GM19238 (cell line): ENCODE measurements at regions not wholly inside any gene's neighbourhood (a gene's known extent, or its start where the extent isn't known, plus 50 kb on each side); places are given as distances from the start of the nearest gene placed in this dataset.

Experiments used
- DNase-seq: peaks from one replicate; pipeline ENCODE4 v3.0.0; 2011; ENCODE audit warnings: low spot score; ENCODE audit not compliant: insufficient read length

GRCh38 chr6:103979308-103979707 lies 880.4 kb downstream of the HACE1 start:
- DNase-seq: no peak

- DNase-seq: no peak
Measured at GRCh38 chr6:103937389-103937788, 922.3 kb downstream of the HACE1 start.

- DNase-seq: no peak
Measured at GRCh38 chr6:103925317-103925716, 934.4 kb downstream of the HACE1 start.

GRCh38 chr6:103910018-103910417 lies 949.7 kb downstream of the HACE1 start:
- DNase-seq: no peak

DNA sequence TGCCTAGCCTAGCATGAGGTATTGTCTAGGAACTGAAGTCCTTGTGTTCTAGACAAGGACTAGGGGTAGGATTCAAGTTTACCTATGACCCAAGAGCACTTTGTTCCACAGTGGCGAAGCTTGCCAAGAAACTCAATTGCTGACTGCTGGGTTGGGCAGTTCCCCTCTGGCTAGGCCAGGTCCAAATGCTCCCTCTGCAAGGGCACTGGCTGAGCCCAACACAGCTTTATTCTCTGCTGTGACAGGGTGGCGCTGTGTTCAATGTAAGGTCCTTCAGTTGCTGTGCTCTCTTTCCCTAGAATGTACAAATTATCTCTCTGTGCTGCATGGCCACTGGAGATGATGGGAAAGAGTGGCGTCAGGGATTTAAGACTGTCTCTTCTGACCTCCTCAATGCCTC lies 950.8 kb downstream of the HACE1 start:
- no peak for DNase-seq

DNA sequence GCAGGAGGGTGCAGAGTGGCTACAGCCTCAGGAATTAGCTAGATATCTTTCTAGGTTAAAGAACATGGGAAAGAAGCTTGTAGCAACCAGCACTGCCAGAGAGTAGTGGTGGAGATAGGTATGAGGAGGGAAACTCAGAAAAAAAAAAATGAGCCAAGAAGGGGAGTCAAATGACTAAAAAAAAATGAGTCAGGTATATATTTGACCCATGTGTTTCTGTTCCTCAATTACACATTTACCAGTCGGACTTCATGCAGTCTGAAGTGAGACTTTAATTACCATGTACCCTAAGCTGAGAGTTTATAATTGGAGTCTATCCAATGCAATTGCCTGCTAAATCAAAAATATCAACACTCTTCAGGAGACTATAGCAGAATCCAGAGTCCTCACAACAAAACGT lies 964.6 kb downstream of the HACE1 start:
- DNase-seq: no peak

DNA sequence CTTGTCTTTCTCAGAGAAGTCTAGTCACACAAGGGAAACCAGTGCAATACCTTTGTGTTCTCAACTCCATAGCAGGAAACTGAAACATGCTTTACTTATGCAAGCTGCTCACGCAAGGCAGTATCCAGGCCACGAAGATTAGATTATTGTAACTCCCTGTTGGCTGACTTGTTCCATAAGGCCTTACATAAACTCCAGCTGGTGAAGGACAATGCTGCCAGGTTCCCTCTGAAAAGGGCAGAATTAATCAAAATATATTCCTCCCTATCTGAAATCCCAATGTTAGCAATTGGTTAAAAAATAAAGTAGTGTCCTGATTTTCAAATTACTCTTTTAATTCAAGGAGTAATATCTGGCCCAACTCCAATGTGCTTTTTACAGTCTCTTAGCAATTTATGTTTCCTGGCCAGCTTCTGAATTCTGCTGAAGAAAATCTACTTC lies 966.6 kb downstream of the HACE1 start:
- no peak for DNase-seq

- DNase-seq: no peak
Measured at GRCh38 chr6:103886951-103887350, 972.8 kb downstream of the HACE1 start.

GRCh38 chr6:103885446-103885845 lies 974.3 kb downstream of the HACE1 start:
- DNase-seq: no peak

DNA sequence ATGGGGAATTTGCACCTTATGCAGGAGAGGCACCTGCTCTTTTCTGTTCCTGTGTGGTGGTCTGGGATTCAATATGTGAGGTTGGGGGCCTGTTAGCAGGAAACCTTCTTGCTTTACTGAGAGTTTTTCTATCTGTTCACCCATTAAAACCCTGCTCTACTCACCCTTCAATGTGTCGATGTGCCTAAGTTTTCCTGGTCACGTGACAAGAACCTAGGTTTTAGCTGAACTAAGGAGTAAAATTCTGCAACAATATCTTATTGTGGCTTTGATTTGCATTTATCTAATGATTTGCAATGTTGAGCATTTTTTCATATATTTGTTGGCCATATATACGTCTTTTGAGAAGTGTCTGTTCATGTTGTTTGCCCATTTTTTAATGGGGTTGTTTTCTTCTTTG lies 979.9 kb downstream of the HACE1 start:
- no peak for DNase-seq

- no peak for DNase-seq
Measured at GRCh38 chr6:103875221-103875620, 984.5 kb downstream of the HACE1 start.

DNA sequence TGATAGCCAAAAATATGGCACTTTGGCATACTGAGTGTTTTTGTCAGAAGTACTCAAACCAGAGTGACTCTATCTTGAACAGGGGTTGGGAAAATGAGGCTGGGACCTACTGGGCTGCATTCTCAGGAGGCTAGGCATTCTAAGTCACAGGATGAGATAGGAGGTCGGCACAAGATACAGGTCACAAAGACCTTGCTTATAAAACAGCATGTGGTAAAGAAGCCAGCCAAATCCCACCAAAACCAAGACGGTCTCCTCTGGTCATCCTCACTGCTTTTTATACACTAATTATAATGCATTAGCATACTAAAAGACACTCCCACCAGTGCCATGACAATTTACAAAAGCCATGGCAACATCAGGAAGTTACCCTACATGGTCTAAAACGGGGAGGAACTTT lies 985.1 kb downstream of the HACE1 start:
- DNase-seq: no peak

- no peak for DNase-seq
Measured at GRCh38 chr6:103872678-103873077, 987.0 kb downstream of the HACE1 start.

DNA sequence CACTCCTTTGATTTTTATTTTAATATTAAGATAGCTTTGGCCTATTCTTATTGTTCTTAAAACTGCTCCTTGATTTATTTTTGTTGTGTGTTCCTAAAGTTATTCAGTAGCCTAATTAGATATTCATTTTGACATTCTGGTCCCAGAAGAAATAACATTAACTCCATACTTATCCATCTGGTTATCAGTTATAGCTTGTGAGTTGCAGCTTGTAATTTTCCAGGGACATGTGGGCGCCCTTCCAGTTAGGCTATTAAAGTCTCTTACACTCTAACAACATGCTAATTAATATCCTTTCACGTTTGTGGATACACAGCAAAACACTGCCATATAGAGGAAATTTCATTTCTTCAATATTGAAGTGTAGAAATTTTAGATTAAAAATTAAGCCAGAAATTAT lies 987.5 kb downstream of the HACE1 start:
- no peak for DNase-seq

GRCh38 chr6:103870970-103871369 lies 988.7 kb downstream of the HACE1 start:
- no peak for DNase-seq

GRCh38 chr6:103862297-103862696 lies 997.4 kb downstream of the HACE1 start:
- no peak for DNase-seq

GRCh38 chr6:103858003-103858402 lies 1001.7 kb downstream of the HACE1 start:
- no peak for DNase-seq

DNA sequence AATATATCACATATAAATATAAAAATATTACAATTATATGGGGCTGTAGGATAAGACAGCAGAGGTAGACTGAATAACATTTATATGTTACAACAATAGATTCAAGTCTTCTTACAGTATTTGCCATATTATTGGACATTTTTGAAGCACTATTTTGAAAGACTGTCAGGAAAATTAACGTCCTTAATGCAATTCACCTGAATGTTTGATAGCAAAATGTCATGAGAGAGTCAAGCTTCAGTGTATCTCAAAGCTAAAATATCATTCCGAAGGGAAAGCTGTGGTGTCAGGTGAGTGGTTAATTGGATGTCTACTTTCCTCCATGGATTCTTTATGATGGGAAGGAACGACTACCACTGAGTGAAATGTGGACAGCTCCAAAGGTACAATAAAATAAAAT lies 1004.0 kb downstream of the HACE1 start:
- DNase-seq: no peak

DNA sequence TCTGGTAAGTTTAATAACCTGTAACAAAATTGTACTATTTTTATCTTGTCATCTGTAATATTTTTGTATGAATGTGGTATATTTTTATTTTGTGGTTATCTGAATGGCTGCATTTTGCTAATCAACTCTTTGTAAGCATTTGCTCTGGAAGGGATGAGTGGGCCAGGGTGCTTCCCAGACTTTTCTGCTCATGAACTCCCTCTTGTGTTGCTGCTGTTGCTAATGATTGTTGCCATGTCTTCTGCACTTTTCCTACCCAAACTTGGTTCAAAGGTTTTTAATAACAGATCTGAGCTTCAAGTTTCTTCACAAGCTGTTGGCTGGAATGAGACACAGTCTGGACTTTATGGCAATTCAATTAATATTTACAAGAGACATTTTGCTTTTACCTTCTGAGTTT lies 1005.7 kb downstream of the HACE1 start:
- no peak for DNase-seq

- DNase-seq: no peak
Measured at GRCh38 chr6:103838457-103838856, 1021.3 kb downstream of the HACE1 start.

DNA sequence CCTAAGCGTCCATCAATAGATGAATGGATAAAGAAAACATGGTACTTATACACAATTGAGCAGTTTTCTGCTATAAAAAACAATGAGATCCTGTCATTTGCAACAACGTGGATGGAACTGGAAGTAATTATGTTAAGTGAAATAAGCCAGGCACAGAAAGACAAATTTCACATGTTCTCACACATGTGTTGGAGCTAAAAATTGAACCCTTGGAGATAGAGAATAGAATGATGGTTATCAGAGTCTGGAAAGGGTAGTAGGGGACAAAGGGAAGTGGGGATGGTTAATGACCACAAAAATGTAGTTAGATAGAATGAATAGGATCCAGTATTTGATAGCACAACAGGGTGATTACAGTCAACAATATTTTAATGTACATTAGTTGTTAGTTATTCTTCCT lies 1033.5 kb downstream of the HACE1 start:
- DNase-seq: no peak

GRCh38 chr6:103820148-103820547 lies 1039.6 kb downstream of the HACE1 start:
- no peak for DNase-seq

DNA sequence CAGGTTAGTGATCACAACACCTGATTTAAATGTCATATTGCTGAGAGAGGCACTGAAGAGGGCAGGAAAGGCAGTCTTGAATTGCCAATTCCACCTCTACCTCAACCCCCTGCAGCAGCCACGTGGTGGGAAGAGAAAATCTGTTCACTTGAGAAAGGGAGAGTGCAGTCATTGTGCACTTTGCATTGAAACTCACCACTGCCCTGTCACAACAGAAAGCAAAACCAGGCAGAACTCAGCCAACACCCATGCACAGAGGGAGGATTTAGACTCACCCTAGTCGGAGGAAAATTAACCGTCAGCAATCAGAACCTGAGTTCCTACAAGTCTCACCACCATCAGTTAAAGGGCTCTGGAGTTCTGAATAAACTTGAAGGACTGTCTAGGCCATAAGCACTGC lies 1040.2 kb downstream of the HACE1 start:
- no peak for DNase-seq

GRCh38 chr6:103812970-103813369 lies 1046.7 kb downstream of the HACE1 start:
- DNase-seq: no peak
